HG03460 (cell line): ENCODE measurements at regions not wholly inside any gene's neighbourhood (a gene's known extent, or its start where the extent isn't known, plus 50 kb on each side); places are given as distances from the start of the nearest gene placed in this dataset.

Source experiments
- ATAC-seq: cut with Tn5 transposase; IDR thresholded peaks from one replicate; pipeline ENCODE4 v1.9.1; 2021; ENCODE audit not compliant: unreplicated experiment

DNA sequence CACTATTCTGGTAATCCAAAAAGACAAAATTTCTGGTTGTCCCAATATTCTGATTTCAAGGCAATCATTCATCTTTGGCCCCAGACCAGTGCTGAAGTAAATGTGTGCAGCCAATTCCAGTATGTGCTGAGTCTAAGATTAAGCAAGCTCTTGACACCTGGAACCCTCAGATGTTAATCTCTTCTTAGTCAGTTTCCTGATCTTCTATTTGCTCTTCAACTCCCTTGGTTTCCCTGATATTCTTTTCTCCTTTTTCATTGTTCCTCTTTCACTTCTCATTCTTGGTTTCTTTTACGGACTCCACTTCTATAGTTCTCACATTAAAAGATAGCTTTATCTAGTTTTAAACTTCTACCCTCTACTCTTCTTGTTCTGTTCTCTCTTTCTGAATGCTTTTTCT lies 445.7 kb upstream of the FANCL start:
- ATAC-seq: no peak

DNA sequence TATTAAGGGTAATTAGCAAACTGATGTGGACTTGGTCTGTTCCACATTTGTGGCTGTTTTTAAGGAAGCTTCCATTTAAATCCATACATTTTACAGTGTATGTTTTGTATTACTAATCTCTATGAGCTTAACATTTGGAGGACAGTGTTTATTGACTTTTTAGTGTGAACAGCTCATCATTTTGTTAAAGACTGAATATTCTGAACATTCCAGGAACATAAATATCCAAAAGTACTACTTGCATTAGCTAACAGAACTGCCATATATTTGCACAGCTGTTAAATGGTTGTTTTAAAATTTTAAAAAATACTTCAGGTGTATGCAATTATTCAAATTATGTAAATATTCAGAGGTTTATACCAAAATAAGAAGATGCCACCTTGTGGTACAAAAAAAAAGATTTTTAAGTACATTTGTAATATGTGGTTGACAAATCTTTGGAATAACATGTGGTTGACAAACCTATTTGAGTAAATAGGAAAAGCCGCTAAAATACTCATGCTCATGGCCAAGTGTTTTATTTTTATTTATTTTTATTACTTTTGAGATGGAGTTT lies 439.7 kb upstream of the FANCL start:
- ATAC-seq: no peak

DNA sequence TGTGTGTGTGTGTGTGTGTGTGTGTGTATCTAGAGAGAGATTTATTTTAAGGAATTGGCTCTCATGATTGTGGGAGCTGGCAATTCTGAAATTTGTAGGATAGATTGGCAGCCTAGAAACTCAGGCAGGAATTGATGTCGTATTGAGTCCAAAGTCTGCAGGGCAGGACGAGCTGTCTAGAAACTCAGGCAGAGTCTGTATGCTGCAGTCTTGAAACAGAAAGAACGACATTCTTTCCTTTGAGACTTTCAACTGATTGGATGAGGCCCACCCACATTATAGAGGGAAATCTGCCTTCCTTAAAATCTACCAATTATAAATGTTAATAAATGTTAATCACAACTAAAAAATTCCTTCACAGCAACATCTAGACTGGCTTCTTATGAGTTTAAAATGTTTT lies 436.6 kb upstream of the FANCL start:
- ATAC-seq: no peak

DNA sequence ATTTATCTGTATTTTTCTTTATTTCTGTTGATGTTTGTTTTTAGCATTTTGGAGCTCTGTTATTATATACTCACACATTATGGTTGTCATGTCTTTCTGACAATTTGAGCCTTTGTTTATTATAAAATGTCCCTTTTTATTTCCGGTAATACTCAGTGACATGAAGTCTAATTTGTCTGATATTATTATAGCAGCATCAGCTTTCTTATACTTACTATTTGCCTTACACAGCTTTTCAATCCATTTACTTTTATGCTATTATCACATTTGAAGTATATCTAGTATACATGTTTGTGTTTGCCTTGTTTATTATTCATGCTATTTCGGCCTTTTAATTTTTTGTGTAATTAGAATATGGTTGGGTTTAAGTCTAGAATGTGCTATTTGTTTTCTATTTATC lies 430.6 kb upstream of the FANCL start:
- ATAC-seq: no peak

DNA sequence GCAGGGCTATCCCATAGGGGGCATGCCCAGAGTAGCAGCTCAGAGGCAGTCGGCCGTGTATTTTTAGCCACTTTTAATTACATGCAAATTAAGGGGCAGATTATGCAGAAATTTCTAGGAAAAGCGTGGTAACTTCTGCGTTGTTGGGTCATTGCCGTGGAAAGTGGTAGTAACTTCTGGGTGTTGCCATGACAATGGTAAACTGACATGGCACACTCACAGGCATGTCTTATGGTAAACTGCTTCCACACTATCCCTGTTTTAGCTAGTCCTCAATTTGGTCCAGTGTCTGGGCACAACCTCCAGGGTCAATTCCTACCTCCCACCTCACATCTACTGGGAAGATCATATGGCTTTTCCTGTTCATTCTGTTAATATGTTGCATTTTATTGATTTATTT lies 428.9 kb upstream of the FANCL start:
- ATAC-seq: no peak

DNA sequence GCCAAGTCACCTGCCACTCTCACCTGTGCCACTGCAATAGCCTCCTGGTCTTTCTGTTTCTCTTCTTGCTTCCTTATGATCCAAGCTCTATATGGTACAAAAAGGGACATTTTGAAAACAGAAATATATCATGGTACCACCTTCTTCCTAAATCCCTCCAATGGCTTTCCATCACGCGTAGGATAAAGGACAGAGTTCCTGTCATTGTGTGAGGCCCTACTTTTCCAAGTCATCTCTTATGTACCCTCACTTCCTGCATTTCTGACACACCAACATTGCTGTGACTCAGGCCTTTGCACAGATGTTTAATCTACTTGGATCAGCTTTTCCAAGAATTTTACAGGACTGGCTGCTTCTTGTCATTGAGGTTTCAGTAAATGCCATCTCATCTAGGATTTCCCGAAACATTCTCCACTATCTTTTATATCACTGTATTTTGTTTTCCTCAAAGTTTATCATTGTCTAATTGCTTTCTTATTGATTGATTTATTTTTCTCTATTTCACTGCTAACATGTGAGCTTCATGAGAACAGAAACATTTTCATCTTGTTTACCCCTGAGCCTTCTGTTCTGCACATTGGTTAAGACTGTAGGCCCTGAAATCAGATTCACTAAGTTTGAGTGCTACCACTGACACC lies 426.1 kb upstream of the FANCL start:
- ATAC-seq: no peak

DNA sequence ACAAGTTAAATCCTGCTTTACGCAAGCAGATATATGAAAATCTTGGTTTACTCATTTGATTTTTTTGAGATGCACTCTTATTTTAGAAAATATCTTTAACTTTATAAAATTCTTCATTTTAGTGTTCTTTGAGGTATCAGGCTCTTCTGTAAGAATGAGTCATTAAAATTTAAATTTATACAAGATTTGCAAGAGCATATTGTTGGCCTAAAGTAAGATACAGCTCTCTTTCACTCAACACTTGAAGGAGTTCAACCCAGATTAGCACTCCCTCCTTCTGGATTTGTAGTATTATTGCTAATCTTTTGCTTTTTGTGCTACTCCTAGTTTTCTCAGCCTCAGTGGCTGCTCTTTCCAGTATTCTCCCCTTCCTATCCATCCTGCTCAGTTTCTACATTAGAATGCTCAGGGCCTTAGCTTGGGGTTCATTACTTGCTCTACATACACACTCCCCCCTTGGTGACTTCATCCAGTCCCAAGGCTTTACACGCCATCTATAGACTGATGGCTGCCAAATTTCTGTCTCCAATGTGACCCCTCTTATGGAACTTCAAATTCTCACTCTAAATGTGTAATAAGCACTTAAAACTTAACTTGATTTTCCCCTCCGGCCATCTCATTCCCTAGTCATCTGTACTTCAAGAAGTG lies 425.3 kb upstream of the FANCL start:
- no peak for ATAC-seq

DNA sequence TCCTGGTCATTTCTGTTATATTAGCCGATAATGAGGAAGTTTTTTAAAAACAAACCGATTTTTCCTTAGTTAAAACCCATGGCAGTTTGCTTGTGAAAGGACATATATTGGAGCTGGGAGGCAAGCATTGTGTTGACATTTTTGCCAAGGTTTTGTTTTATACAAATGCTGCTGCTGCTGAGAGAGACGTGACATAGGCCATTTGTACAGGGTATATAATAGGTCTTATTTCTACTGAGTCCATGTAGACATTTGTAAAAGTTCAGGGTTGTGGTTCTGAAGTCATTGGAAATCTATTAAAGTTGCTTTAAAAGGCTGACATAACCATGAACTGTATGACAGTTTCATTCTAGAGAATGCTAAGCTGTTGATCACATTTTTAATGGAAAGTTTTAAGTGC lies 424.0 kb upstream of the FANCL start:
- no peak for ATAC-seq

DNA sequence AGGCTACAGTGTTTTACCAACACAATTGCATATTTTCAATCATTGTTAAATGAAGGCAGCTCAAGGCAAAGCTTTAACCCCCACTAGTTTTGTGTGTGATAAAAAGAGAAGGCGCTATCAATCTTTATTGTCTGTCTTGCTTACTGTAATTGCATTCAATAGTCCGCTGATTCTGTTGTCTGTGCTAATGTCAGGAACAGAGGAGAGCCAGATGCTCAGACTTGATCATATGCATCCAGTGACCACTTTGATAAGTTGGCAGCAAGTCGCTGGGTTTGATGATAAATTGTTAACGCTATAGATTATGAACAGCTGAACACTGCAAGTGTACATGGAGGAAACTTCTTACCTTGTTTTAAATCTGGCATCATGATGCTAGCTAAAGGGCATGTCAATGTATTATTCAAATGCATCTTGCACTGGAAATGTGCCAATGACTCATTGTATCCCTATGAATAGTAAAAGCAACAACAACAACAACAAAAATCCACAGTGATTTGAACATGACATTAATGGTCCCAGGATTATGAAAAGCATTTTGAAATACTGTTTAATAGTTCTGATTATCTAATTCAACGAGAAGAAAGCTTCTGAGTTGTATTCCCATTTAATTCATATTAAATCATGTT lies 423.5 kb upstream of the FANCL start:
- no peak for ATAC-seq

DNA sequence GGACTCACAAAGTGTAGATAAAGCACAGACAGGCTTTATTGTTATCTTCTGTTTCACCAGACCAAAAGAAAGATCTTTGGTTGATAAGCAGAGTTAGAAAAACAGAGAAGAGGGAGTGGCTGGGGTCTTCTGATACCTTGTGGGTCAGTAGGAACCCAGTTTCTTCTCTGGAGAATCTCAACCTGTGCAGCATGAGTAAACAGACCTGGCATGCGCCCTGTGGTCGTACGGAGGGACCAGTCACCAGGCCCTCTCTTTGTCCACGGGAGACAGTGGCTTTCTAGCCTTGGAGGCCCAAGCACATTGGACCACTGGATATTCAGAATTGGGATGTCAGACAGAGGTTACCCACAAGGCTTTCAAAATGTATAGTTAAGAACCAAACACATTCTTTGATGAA lies 418.9 kb upstream of the FANCL start:
- no peak for ATAC-seq

DNA sequence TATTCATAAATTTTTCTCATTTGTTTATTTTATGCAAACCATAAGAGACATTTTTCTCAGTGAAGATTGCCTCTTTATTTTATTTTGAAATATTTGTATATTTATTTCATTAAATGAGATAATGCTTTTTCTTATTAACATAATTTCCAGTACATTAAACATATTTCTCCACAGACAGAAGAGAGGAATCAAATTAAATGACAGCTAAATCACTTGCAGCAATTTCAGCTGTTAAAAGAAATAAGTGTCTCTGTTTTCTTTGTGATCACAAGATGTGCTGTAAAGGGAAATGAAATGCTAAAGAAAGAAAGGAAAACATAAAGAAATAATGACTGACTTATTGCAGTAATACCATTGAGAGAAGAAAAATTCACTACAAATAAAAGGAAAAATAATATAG lies 414.0 kb upstream of the FANCL start:
- no peak for ATAC-seq

DNA sequence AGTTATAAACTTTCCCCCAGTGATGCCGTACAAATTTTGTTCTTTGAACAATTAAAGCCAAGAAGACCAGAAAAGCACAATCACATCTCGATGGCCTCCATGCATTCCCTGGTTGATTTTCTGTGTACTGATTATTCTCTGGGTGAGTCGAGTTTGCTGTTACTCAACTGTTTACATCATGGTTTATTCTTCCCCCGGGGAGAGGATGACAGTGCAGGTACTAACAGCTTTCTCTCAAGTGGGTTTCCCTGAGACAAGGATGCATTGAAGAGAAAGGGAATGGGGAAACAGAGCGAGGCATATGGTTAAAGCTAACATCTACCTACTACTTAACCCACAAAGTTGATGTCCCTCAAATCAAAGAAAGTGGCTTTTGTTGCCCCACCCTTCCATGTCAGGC lies 410.8 kb upstream of the FANCL start:
- no peak for ATAC-seq

DNA sequence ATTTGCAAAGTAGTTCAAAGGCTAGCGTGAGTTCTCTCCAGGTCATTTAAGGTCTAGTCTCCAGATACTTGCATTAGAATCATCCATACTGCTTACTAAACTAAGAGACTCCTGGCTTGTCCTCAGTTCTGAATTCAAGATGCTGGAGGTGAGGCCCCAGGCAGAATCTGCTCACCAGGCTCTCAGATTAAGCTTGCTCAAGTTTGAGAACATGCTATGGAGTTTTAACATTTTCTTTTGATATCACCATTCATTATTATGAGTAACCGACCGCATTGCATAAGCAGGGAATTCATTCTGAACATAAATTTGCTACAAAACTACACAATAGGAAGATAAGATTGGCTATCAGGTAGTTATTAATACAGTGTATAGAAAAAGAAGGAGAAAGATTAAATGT lies 409.7 kb upstream of the FANCL start:
- ATAC-seq: no peak

DNA sequence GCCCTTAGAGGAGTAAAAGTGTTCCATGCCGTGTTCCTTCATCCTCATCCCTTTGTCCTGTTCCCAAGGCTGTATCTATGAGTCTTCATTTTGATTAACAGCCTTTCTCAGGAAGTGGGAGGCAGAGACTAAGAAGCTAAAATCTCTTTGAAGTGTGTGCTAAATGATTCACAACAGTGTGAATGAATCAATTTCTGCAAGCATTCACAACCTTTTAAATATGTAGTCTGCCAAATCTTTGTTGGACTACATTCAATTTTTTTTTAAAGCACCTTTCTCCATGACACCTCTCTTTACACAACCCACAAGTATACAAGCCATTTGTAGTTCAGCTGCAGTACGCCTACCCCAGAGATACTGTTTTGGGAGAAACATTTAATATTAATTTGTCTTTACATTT lies 408.6 kb upstream of the FANCL start:
- no peak for ATAC-seq

DNA sequence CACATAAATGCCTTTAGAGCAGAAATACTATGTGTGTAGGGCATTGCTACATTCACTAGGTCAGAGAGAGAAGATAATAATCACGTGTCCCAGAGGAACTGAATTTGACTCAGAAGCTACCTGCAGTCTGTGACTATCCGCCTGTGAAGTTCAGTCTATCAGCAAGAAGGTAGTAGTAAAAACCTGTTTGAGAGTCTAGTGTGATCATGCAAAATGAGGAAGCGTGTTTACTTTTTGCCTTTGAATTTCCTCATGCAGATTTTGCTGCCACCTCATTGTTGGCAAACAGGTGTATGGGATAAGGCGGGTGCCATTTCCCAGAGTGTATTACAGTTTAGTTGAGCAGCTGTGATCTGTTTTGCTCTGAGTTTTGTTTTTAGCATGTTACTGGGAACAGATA lies 403.9 kb upstream of the FANCL start:
- ATAC-seq: no peak

DNA sequence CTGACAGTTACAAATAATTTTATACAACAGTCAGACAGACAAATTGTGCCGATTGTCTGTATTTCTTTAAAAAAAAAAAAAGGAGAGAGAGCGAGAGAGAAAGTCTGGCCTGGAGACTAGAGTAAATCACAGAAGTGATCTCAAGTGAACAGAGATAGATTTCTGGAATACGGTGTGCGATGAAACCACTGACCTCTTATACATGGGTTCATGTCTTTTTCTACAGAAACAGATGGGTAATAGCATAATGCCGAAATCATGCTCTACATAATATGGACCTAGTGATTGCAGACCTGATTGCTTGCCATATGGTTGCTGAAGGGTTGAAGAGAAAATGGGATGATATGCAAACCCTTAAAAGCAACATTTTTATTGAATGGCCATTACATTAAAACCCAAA lies 403.3 kb upstream of the FANCL start:
- ATAC-seq: no peak

DNA sequence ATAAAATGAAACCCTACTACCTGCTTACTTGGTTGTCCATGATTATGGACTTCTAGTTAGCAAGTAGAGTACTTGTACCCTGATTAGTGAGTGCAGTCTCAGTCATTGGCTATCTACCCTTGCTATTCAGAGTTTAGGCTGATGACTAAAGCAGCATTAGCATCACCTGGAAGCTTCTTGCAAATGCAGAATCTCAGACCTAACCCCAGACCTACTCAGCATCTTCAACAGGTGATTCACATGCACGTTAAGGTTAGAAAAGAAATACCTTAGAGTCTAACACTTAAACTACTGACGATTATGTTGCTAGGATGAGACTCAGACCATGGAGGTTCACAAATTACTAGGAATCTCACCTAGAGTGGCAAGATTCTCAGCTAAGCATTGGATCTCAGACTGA lies 399.9 kb upstream of the FANCL start:
- ATAC-seq: no peak

DNA sequence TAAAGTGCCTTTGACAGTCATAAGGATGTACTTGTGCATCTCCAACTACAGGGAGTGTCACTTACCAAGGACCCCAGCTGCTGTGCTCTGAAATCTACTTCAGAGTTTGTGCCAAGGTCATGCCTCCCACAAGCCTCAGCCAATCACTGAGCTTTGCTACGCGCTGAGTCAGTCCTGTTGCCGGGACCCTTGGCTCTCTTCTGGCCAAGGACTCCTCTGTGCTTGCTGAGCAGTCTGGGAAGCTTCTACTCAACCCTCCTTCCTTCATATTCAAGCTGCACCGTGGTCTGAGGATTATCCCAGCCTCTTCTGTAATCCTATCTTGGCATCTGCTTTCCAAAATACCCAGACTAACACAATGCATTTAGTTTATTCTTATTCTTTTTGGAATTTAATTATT lies 398.9 kb upstream of the FANCL start:
- ATAC-seq: no peak

DNA sequence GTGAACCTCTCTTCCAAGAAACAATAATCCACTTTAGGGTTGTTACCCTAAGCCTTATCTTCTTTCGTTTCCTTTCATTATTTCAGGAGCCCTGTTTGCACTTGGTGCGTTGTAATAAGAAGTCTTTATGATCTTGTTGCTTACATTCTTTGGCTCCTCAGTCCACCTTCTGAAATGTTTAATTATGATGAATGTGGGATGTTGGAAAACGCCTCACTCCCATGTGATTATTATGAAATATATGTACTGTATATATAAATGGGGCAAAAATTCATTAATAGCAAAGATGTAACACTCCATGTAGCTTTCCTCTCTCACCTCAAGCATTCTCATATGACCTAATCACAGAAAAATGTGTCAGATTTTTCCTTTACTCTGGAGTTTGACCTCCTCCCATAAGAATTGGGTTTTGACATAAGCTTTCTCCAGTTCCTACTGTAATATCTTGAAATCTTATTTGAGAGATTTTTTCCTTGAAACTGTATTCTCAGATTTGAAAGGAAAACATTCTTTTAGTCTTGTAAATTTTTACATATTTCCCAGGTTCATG lies 397.2 kb upstream of the FANCL start:
- ATAC-seq: no peak

DNA sequence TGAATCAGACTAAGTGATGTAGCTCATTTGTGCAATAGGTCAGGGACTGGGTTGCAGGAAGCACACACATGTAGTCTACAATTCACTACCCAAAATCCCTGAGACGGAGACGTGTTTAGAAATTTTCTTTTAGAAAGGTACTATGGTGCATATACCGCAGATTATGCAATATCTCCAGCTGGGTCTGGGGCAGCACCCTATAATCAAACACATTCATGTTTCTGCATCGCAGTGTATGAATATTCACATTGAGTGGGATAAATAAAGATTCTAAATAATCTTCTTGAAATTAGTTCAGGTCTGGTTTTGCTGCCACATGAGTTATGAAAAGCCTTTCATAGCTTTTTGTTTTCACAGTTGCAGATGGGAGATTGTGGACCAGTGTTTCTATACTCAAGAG lies 395.7 kb upstream of the FANCL start:
- no peak for ATAC-seq

DNA sequence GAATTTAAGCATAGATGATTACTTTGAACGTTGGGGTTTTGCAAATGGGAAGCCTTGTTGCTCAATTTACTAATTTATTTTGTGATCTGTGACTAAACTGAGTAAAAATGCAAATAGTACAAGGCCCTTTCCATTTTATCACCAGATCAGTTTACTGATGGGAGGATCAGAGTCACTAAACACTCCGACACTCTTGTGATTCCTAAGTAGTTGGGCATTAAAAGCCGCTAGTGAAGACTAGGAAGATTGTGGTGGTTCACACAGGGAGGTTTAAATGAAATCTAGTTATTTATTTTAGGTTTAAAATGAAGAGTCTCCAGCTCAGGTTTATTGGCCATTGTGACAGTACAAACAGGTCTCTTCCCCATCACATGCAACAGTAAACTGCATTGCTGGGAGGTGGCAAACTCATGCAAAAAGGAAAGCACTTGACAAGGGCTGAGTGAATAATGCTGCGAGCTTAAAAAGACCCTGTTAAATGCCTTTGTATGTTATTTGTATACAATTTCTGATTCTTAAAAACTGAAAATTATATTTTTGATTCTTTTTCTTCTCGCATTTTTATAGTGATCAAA lies 394.8 kb upstream of the FANCL start:
- no peak for ATAC-seq
